Left colon (tissue), 2 donors: ENCODE measurements at regions not wholly inside any gene's neighbourhood (a gene's known extent, or its start where the extent isn't known, plus 50 kb on each side); places are given as distances from the start of the nearest gene placed in this dataset.
A peak's percentile ranks its signal among the peaks of the same experiment; 100 is the strongest.
"Not testable (repeated sequence)": the region's sequence is repeated elsewhere in the genome, so short reads cannot be mapped to it uniquely, and the experiment has no call there.

ENCODE experiments used
- ATAC-seq: fragments of 200-7000 bp; cut with Tn5 transposase; one replicate; pipeline ENCODE4 v1.9.1; 2020; ENCODE audit warnings: mild to moderate bottlenecking, moderate library complexity
- DNase-seq, 2 donors: peaks; one replicate each; pipeline ENCODE4 v3.0.0-alpha.2; 2020
- intact Hi-C, 2 donors: fragments of 100-400 bp; cut with DNase I in 1 of 2; cut with micrococcal nuclease in 1 of 2; formaldehyde crosslinking; loops; one replicate each; pipeline versions ENCODE4 v1.11.2 to v1.14.0; 2022; cut with DNase I, micrococcal nuclease
- donor health status: DM: no; HTN: no; CAD: no.
- donor health status: DM: yes; HTN: yes; CAD: no.

- intact Hi-C loops: no loop called here
- DNase-seq (no peak), ATAC-seq (no peak)
Measured at GRCh38 chr5:147065071-147065470, 169.8 kb upstream of the STK32A start.

GRCh38 chr5:147068998-147069397 is 165.8 kb upstream of the STK32A start:
- ATAC-seq: no peak
- intact Hi-C loops: no loop called here
- DNase-seq: no peak

DNA sequence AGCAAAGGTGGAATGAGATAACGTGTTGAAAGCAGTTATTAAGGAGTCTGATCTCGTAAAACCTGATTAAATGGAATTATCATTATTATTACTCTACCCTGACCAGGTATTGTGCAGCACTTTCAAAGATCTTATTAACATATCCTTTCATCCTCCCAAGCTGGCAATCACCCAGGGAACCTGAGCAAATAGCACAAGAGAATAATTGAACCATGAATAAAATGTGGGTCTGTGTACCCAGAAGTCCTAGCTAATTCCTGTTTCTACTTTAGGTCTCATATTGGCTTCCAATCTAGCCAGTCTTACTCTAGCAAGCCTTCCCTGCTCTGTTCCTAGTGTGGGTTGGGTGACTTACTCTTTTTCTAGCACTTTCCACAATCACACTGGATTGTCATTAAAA is 162.2 kb upstream of the STK32A start:
- ATAC-seq: no peak
- DNase-seq: no peak
- intact Hi-C loops: no loop called here

DNA sequence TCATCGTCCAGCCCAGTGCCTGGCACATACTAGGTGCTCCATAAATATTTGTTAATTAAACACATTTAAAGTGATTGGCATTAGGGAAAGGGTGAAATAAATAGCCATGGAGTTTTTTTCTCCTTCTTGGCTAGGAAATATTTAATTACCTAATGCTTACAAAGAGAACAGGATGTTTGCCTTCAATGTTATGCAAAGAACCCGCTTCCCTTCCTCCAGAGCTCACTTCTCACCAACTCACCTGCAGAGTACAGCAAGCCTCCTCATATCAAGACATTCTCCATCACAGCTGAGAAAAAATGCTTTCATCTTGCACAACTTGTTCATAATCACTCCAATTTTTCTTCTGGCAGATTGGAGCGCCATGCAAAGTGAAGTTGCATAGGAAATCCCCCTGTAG is 161.7 kb upstream of the STK32A start:
- no peak for ATAC-seq
- DNase-seq: no peak
- intact Hi-C loops: no loop called here

DNA sequence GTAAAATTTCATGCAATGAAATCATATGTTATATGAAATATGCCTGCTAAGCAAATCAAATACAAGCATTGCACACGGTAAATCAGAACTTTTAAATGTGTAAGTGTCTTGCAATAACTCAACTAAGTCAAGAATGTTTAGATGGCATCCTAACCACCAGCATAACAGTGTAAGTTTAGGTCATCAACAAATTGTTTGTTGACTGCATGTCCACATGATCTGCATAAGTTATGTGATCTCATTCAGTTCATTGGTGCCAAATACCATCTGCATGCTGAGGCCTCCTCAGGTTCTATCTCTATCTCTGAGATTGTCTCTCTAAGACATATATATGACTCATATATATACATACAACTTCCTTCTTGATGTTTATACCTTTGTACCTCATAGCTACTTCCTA is 159.6 kb upstream of the STK32A start:
- ATAC-seq (no peak), DNase-seq (no peak)
- intact Hi-C loops: no loop called here

DNA sequence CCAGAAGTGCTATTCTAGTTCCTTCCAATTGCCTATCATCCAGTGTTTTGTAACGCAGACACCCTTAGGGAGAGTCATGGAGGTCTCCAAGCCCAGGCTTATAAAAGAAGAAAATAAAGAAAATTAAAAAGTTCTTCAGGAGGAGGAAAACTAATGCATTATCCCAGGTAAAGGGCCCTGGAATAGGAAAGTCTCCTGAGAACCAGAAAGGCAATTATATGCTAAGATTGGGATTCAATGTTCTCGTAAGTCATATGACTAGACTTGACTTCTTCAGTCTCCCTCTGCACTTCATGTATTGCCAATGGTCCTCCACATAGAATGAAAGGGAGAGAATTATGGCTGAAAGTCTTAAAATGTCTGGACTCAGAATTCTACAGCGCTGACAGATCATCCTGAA is 154.4 kb upstream of the STK32A start:
- ATAC-seq: no peak
- intact Hi-C loops: no loop called here
- no peak for DNase-seq

GRCh38 chr5:147081311-147081764 is 153.5 kb upstream of the STK32A start:
- DNase-seq (no peak), ATAC-seq (no peak)
- intact Hi-C loops: no loop called here

DNA sequence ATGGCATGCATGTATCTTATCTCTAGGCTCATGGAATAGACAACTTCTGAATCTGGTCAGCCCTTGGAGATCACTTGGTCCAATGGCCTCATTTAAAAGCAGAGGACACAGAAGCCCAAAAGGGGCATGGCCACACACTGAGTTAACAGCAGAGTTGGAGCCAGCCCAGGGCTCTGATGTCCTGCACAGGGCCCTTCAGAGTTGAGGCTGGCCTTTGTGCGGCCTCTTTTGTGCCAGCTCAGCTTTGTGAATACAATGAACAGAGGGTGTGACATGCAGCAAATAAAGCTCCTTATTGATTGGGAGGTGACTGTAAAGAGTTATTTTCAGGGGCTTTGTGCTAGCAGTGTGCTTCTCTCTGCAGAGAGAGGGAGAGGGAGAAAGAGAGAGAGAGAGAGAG is 150.1 kb upstream of the STK32A start:
- DNase-seq (no peak), ATAC-seq (no peak)
- intact Hi-C loops: no loop called here

GRCh38 chr5:147085409-147085808 is 149.4 kb upstream of the STK32A start:
- ATAC-seq (no peak), DNase-seq (no peak)
- intact Hi-C loops: no loop called here

DNA sequence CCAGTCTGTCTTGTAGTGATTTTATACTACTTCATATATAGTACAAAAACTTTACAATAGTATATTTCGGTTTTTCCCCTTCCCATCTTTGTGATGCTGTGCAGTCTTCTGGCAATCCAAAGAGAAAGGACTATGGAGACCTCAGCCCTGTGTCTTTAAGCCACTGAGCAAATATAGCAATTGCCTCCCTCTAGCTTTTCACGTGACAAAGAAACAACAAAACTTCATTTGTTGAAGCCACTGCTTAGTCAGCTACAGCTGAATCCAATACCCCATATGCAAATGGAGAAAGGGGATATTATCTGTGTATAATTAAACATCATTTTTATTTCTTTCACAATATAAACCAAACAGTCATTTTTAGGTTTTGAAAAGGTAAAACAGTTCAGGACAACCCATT is 142.8 kb upstream of the STK32A start:
- DNase-seq (no peak), ATAC-seq (no peak)
- intact Hi-C loops: no loop called here

DNA sequence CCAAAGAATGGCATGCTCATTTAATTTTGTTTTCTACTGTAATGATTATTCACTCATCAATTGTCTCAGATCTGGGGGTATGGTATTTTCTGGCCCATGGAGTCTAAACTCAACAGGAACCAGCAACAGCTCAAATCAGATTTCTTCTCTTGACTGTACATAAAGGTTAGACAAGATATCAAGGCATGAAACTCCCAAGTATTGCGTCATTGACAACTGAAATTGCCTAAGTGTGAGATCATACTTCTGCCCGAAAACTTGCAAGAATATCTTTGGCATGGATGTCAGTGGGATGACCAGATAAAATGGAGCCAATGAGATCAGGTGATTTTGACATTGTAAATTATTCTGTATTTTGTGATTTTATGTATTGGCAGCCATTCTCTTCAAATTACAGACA is 141.7 kb upstream of the STK32A start:
- no peak for ATAC-seq
- intact Hi-C loops: no loop called here
- no peak for DNase-seq

DNA sequence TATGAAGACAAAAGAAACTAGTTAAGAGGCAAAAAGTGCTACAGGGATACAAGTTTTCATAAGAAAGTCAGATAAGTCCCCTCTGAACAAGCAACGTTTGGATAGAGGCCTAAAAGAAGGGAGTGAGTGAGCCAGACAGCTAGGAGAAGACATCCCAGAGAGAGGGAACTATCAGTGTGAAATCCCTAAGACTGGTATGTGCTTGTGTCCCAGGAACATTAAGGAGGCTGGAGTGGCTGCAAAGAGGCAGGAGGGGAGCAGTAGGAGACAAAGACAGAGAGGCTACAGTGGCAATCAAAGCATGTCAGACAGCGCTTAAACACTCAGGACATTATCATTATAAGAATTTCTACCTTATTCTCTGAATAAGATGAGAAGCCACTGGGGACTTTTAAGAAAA is 139.1 kb upstream of the STK32A start:
- intact Hi-C loops: no loop called here
- ATAC-seq (no peak), DNase-seq (no peak)

DNA sequence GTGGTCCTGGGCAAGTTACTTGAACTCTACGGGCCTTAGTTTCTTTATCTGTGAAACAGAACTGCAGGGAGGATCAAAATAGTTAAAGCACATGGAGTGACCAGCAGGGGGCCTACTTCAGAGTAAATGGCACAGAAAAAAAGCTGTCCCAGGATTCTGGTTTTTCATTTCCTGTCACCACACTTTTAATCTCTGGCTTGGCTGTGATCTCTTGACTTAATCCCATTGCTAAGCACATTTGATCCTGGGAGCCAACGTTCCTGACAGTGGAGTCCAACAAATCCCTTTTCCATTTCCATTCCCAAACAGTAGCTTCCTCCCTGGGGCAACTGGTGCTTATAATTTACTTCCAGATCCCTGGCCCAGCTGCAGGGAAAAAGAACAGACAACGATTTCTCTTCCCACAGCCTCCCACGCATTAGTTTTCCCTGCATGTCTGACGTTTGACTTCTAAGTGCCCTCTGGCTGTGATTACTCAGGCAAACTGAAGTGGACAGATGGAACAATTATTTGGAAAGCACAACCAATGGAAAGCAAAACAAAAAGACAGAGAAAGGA is 136.5 kb upstream of the STK32A start:
- peak in 1 of 2 donors; percentile 47 for DNase-seq
- intact Hi-C loops: no loop called here
- no peak for ATAC-seq

DNA sequence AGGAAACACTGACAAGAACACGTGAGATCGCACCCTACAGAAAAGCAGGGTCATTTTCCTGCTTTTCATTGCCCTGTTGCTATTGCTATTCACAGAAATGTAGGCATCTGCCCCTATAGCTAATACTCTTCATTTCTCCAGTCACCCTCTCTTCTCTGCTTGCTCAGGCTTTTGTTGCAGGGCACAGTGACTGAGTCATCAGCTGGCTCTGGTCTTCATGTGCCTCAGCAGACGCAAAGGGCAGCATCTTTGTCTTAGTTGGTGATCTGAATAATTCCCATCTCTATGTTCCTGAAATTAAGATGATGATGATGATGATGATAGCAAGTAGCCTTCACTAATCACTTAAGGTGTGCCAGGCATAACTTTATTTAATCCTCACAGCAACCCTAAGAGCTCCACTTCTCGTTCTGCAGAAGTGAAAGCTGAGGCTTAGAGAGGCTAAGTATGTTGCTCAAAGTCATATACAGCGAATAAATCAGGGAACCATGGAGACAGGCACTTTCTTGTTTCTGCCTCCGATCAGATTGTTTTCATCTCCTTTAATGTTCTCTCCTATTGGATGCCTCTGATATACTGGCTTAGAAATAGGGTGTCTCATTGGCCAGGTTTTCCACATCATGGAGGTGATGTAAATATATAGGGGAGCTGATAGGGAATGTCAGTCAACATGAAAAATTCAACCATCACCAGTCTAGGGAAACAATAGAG is 133.0 kb upstream of the STK32A start:
- DNase-seq (no peak), ATAC-seq (no peak)
- intact Hi-C loops: no loop called here

- intact Hi-C loops: no loop called here
Measured at GRCh38 chr5:147112899-147113298, 121.9 kb upstream of the STK32A start.

GRCh38 chr5:147113967-147114366 is 120.9 kb upstream of the STK32A start:
- intact Hi-C loops: no loop called here
- DNase-seq (no peak), ATAC-seq (no peak)

More at GRCh38 chr5:147112899-147113298, 121.9 kb upstream of the STK32A start:
- DNase-seq (no peak), ATAC-seq (no peak)

GRCh38 chr5:147139759-147140158 is 95.1 kb upstream of the STK32A start:
- DNase-seq, intact Hi-C loops, ATAC-seq: not testable (repeated sequence)

GRCh38 chr5:147140558-147140957 is 94.3 kb upstream of the STK32A start:
- ATAC-seq: no peak
- intact Hi-C loops: no loop called here
- no peak for DNase-seq

DNA sequence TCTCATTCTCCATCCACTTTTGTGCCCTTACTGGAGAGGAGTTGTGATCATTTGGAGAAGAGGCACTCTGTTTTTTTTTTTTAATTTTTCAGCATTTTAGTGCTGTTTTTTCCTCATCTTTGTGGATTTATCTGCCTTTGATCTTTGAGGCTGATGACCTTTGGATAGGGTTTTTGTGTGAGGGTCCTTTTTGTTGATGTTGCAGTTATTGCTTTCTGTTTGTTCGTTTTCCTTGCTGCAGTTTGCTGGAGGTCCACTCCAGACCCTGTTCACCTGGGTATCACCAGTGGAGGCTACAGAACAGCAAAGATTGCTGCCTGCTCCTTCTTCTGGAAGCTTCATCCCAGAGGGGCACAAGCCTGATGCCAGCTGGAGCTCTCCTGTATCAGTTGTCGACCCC is 93.2 kb upstream of the STK32A start:
- DNase-seq, ATAC-seq, intact Hi-C loops: not testable (repeated sequence)

- no peak for DNase-seq
- intact Hi-C loops: no loop called here
- no peak for ATAC-seq
Measured at GRCh38 chr5:147143215-147143614, 91.6 kb upstream of the STK32A start.

DNA sequence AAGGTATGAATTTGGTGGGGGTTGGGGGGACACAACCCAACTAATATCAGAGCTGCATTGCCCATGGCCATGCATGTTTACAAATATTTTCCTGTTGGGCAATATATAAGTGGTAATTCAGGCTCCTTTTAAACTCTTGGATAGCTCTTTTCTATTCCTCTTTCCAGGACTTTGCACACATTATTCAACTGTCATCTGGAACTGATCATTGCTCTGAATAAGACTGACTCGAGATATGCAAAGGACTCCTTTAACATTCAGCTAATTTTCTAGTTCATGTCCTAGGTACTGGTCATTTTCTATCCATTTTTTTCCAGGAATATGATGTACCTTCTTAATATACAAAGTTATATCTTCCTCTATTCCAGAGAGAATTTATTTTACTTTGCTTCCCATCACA is 89.5 kb upstream of the STK32A start:
- no peak for DNase-seq
- no peak for ATAC-seq
- intact Hi-C loops: no loop called here
